NB4 (cell line): ENCODE measurements at regions not wholly inside any gene's neighbourhood (a gene's known extent, or its start where the extent isn't known, plus 50 kb on each side); places are given as distances from the start of the nearest gene placed in this dataset.

Experiments
- CTCF ChIP-seq: IDR thresholded peaks from one replicate; pipeline ENCODE4 v1.5.1; 2012; ENCODE audit warnings: low read depth, low read length
- MAX ChIP-seq: IDR thresholded peaks from 2 replicates; pipeline ENCODE4 v1.6.1; 2011; ENCODE audit warnings: low read depth, low read length
- MYC ChIP-seq: IDR thresholded peaks from 2 replicates; pipeline ENCODE4 v1.6.1; 2011; ENCODE audit warnings: low read depth, low read length
- POLR2A ChIP-seq: IDR thresholded peaks from 2 replicates; pipeline ENCODE4 v1.6.1; 2011; ENCODE audit warnings: mild to moderate bottlenecking; ENCODE audit not compliant: insufficient read length; ENCODE audit errors: extremely low read depth

DNA sequence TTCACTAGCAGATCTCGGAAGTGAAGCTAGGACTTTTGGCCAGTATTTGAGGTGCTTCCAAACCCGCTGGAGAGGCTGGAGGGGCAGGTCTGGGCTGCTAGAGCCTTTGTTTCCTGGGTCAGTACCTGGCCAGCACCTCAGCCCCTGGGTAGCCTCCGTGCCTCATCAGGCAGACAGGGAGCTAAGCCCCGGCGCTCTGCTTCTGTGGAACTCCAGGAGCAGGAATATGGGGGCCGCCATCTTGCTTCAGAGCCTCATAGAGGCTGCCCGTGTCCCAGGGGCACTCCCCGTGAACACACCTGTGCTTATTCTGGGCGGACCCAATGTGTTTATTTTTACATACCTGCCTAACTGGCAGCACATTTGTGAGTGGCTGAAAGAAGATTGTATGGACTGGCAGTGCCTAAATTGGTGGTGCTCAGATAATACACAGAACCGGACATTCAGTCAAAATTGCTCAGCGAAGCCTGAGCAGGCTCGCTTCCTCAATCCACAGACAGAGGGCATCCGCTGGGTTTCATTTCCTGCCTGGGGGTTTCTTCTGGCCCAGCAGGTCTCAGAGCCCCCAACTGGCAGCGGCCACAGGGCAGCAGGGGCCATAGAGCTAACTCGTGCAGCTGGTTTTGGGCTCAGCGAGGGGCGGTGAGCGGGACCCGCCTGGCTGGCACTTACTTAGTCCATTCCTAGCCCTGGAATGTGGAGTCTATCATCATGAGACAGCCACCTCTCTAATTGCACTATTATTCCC, 176.8 kb upstream of the ALKAL2 start:
- no peak for TF ChIP-seq POLR2A
- no peak for TF ChIP-seq CTCF
- no peak for TF ChIP-seq MAX
- no peak for TF ChIP-seq MYC
